HepG2 (cell line): ENCODE measurements at regions not wholly inside any gene's neighbourhood (a gene's known extent, or its start where the extent isn't known, plus 50 kb on each side); places are given as distances from the start of the nearest gene placed in this dataset.
A peak's percentile ranks its signal among the peaks of the same experiment; 100 is the strongest.

ENCODE experiments used
- ATAC-seq: fragments of 200-7000 bp; cut with Tn5 transposase; 3 replicates; pipeline ENCODE4 v1.9.1; 2020; ENCODE audit warnings: mild to moderate bottlenecking, moderate library complexity
- BruUV-seq: library from RNA; stranded (reverse); fragments of 400-500 nt; replicated peaks from 2 replicates; lab custom pipeline; 2021; lab: Mats Ljungman, UMichigan
- CTCF ChIA-PET: fragments of 300-600 bp; formaldehyde crosslinking; extraction: SDS; loops from one replicate; lab custom pipeline; 2021; ENCODE audit warnings: low total read pairs, inconsistent platforms, low intra/inter-chr PET ratio; lab: Yijun Ruan, JAX
- POLR2A ChIA-PET: fragments of 350-600 bp; sonication (Branson Sonifier 250); formaldehyde crosslinking; loops from one replicate; lab custom pipeline; 2020; ENCODE audit warnings: antibody characterized with exemption, inconsistent platforms; lab: Yijun Ruan, JAX
- DNase-seq: peaks from one replicate; pipeline ENCODE4 v3.0.0-alpha.2; 2015; ENCODE audit warnings: low spot score
- FAIRE-seq: peaks from 3 replicates; lab custom pipeline; 2011; peaks lifted over from hg19 to GRCh38; lab: Jason Lieb, UNC
- H2AFZ ChIP-seq: one replicate; pipeline ENCODE4 v1.6.1; 2011; ENCODE audit warnings: low read length, inconsistent platforms
- H3K27ac ChIP-seq: fragments of 300-600 bp; 3 replicates; pipeline ENCODE4 v1.8.0; 2011; ENCODE audit warnings: mixed run types, mild to moderate bottlenecking, mixed read lengths, low read length, inconsistent platforms; ENCODE audit not compliant: insufficient read depth; ENCODE audit errors: extremely low read length
- H3K27me3 ChIP-seq, 2 experiments: fragments of 200-600 bp in 1 of 2; 2 replicates in 1 of 2; 3 replicates in 1 of 2; pipeline versions ENCODE4 v1.6.0 to v1.8.0; 2011; ENCODE audit warnings: low read length in 2 of 2, mild to moderate bottlenecking in 2 of 2, moderate library complexity in 2 of 2, inconsistent platforms in 1 of 2; ENCODE audit not compliant: insufficient read depth in 2 of 2, control insufficient read depth in 1 of 2
- H3K36me3 ChIP-seq, 2 experiments: fragments of 200-600 bp in 1 of 2; replicated peaks in 1 of 2; 2 replicates in 1 of 2; 3 replicates in 1 of 2; pipeline versions ENCODE4 v1.5.1 to v1.8.0; 2011; ENCODE audit warnings: low read length in 2 of 2, inconsistent platforms in 1 of 2; ENCODE audit not compliant: insufficient read depth in 2 of 2, control insufficient read depth in 1 of 2
- H3K4me1 ChIP-seq: 2 replicates; pipeline ENCODE4 v1.5.1; 2012; ENCODE audit warnings: low read length, inconsistent platforms; ENCODE audit not compliant: insufficient read depth
- H3K4me2 ChIP-seq: 2 replicates; pipeline ENCODE4 v1.6.0; 2011; ENCODE audit warnings: low read depth, low read length, inconsistent platforms
- H3K4me3 ChIP-seq, 3 experiments: fragments of 200-600 bp in 1 of 3; sonication (generic), shearing (Covaris generic) in 1 of 3; replicated peaks in 1 of 3; 2 replicates each; pipeline ENCODE4 v1.5.1; 2011 to 2016; ENCODE audit warnings: low read length in 3 of 3, inconsistent platforms in 2 of 3, low read depth in 2 of 3, mild to moderate bottlenecking in 2 of 3, control low read depth in 1 of 3, mixed read lengths in 1 of 3; ENCODE audit not compliant: insufficient read depth in 1 of 3
- H3K79me2 ChIP-seq: one replicate; pipeline ENCODE4 v1.6.1; 2011; ENCODE audit warnings: low read length, inconsistent platforms; ENCODE audit not compliant: insufficient read depth
- H3K9ac ChIP-seq: 2 replicates; pipeline ENCODE4 v1.6.0; 2011; ENCODE audit warnings: mild to moderate bottlenecking, low read depth, low read length, inconsistent platforms; ENCODE audit not compliant: insufficient read depth
- H3K9me3 ChIP-seq: 2 replicates; pipeline ENCODE4 v1.5.1; 2012; ENCODE audit warnings: mild to moderate bottlenecking, low read length
- H4K20me1 ChIP-seq: 2 replicates; pipeline ENCODE4 v1.6.0; 2011; ENCODE audit warnings: inconsistent platforms, mild to moderate bottlenecking, low read length, moderate library complexity; ENCODE audit not compliant: insufficient read depth
- CBX5 ChIP-seq: sonication (generic); formaldehyde crosslinking; IDR thresholded peaks from 2 replicates; pipeline ENCODE4 v1.4.0; 2020; ENCODE audit warnings: missing genetic modification reagents, borderline replicate concordance
- EZH2 ChIP-seq: conservative IDR thresholded peaks from 2 replicates; pipeline ENCODE4 v1.6.1; 2012; ENCODE audit warnings: mild to moderate bottlenecking, low read depth, low read length, moderate library complexity
- PAWR ChIP-seq: sonication (generic); formaldehyde crosslinking; IDR thresholded peaks from 2 replicates; pipeline ENCODE4 v1.4.0; 2020; ENCODE audit warnings: missing genetic modification reagents, mild to moderate bottlenecking, borderline replicate concordance
- PRPF4 ChIP-seq: fragments of 200-400 bp; formaldehyde crosslinking; IDR thresholded peaks from 2 replicates; pipeline ENCODE4 v1.6.1; 2016; ENCODE audit warnings: low read length, low read depth; ENCODE audit not compliant: poor library complexity, severe bottlenecking
- RFXAP ChIP-seq: sonication (generic); formaldehyde crosslinking; IDR thresholded peaks from 2 replicates; pipeline ENCODE4 v1.4.0; 2020; ENCODE audit warnings: missing genetic modification reagents, borderline replicate concordance
- SALL2 ChIP-seq: sonication (generic); formaldehyde crosslinking; IDR thresholded peaks from 2 replicates; pipeline ENCODE4 v1.8.1; 2023; ENCODE audit warnings: mild to moderate bottlenecking, missing genetic modification reagents, inconsistent platforms
- SOX5 ChIP-seq: IDR thresholded peaks from 2 replicates; pipeline ENCODE4 v1.6.1; 2016; ENCODE audit warnings: borderline replicate concordance
- TCF12 ChIP-seq, 2 experiments: fragments of 450-650 bp in 1 of 2; sonication (generic) in 1 of 2; formaldehyde crosslinking in 1 of 2; IDR thresholded peaks; 2 replicates each; pipeline versions ENCODE4 v1.6.1 to v1.8.0; 2017 to 2022; ENCODE audit warnings: antibody characterized with exemption in 1 of 2, mild to moderate bottlenecking in 1 of 2, missing genetic modification reagents in 1 of 2, moderate library complexity in 1 of 2
- THAP11 ChIP-seq: IDR thresholded peaks from 2 replicates; pipeline ENCODE4 v1.6.1; 2016; ENCODE audit warnings: missing biosample characterization, missing genetic modification reagents
- WIZ ChIP-seq: sonication (generic); formaldehyde crosslinking; IDR thresholded peaks from 2 replicates; pipeline ENCODE4 v1.5.1; 2020; ENCODE audit warnings: mild to moderate bottlenecking, missing genetic modification reagents
- ZBTB8A ChIP-seq: sonication (generic); formaldehyde crosslinking; IDR thresholded peaks from 2 replicates; pipeline ENCODE4 v1.4.0; 2020; ENCODE audit warnings: mild to moderate bottlenecking, low read depth, missing genetic modification reagents, borderline replicate concordance
- ZNF251 ChIP-seq: sonication (generic); formaldehyde crosslinking; IDR thresholded peaks from 2 replicates; pipeline ENCODE4 v1.9.0; 2021; ENCODE audit warnings: mild to moderate bottlenecking, missing genetic modification reagents
- ZNF253 ChIP-seq: sonication (generic); formaldehyde crosslinking; IDR thresholded peaks from 2 replicates; pipeline ENCODE4 v1.8.0; 2022; ENCODE audit warnings: mild to moderate bottlenecking, missing genetic modification reagents, borderline replicate concordance
- ZNF337 ChIP-seq: sonication (generic); formaldehyde crosslinking; IDR thresholded peaks from 2 replicates; pipeline ENCODE4 v1.5.1; 2020; ENCODE audit warnings: missing genetic modification reagents, low read depth, mild to moderate bottlenecking, borderline replicate concordance
- ZNF383 ChIP-seq: sonication (generic); formaldehyde crosslinking; IDR thresholded peaks from 2 replicates; pipeline ENCODE4 v1.4.0; 2020; ENCODE audit warnings: missing genetic modification reagents, mild to moderate bottlenecking, borderline replicate concordance
- ZNF724P ChIP-seq: sonication (generic); formaldehyde crosslinking; IDR thresholded peaks from 2 replicates; pipeline ENCODE4 v1.8.0; 2022; ENCODE audit warnings: missing genetic modification reagents, borderline replicate concordance
- WGBS: methylation state at CpG from one replicate; pipeline ENCODE4 v1.1.6; 2017; ENCODE audit warnings: low lambda C conversion rate; 5-methylcytosine and 5-hydroxymethylcytosine counted together
- in situ Hi-C: cut with HindIII; loops from 2 replicates; pipeline ENCODE4 v1.10.0; 2017; ENCODE audit warnings: low pct_unique_long_range_greater_than_20kb; ENCODE audit not compliant: extremely low pct_ligation_motif_present
- intact Hi-C: fragments of 100-400 bp; cut with micrococcal nuclease; formaldehyde crosslinking; loops from one replicate; pipeline ENCODE4 v1.10.0; 2022; ENCODE audit not compliant: unreplicated experiment
- TF ChIP-seq, protein P1 (sequence below): sonication (generic); formaldehyde crosslinking; IDR thresholded peaks from 2 replicates; pipeline ENCODE4 v1.4.0; 2020; ENCODE audit warnings: mild to moderate bottlenecking, missing genetic modification reagents
- TF ChIP-seq, protein P2 (sequence below): sonication (generic); formaldehyde crosslinking; IDR thresholded peaks from 2 replicates; pipeline ENCODE4 v1.9.0; 2021; ENCODE audit warnings: missing genetic modification reagents, borderline replicate concordance

DNA sequence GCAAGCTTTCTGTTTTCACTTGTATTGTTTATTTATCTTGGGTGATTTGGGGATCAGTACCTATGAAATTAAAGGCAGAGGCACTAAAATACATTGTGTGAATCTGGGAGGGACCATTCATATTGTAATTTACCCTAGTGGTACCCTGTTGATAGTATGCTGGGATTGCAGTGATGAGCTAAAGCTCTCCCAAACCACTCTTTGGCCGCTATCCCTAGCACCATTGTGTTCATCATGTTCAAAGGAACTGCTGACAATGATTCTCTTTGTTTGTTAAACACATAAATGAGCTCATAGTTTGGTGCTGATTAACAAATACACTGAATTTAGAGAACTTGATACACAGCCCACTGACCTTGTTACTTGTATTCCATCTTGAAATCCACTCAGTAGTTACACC is 1469.8 kb downstream of the CDH11 start:
- H3K27ac ChIP-seq: no peak overlapping the region
- WGBS: 5% methylated on average over 1 of the region's 1 CpG
- in situ Hi-C loops: no loop called here
- ChIA-PET CTCF (no interaction called here), POLR2A (no interaction called here)
- H3K9me3 ChIP-seq: peaks cover 22% of the 10 kb centered on the region
- no peak overlapping the region for H3K4me3 ChIP-seq
- no peaks in the 10 kb centered on the region for H3K27me3 ChIP-seq
- no peak overlapping the region for H2AFZ ChIP-seq
- H3K36me3 ChIP-seq: no peaks in the 10 kb centered on the region
- H3K4me2 ChIP-seq: no peak overlapping the region
- H3K79me2 ChIP-seq: no peaks in the 10 kb centered on the region
- H4K20me1 ChIP-seq: no peaks in the 10 kb centered on the region
- H3K9ac ChIP-seq: no peak overlapping the region
- FAIRE-seq: no peak
- TF ChIP-seq WIZ (no peak), ZBTB8A (CRISPR knock-in tag) (no peak), ZNF253 (CRISPR knock-in tag) (no peak), ZNF383 (CRISPR knock-in tag) (no peak), SOX5 (CRISPR knock-in tag) (no peak), ZNF251 (CRISPR knock-in tag) (no peak), THAP11 (CRISPR knock-in tag) (no peak), RFXAP (no peak), ZNF337 (CRISPR knock-in tag) (no peak), PAWR (CRISPR knock-in tag) (no peak), EZH2 (no peak), ZNF724P (CRISPR knock-in tag) (no peak), CBX5 (CRISPR knock-in tag) (no peak), TCF12 (IDR thresholded peaks at IDR 0.05) (no peak), TCF12 (CRISPR knock-in tag; IDR thresholded peaks at IDR 0.05) (no peak), SALL2 (no peak), PRPF4 (no peak)
- TF ChIP-seq, protein P1, sequence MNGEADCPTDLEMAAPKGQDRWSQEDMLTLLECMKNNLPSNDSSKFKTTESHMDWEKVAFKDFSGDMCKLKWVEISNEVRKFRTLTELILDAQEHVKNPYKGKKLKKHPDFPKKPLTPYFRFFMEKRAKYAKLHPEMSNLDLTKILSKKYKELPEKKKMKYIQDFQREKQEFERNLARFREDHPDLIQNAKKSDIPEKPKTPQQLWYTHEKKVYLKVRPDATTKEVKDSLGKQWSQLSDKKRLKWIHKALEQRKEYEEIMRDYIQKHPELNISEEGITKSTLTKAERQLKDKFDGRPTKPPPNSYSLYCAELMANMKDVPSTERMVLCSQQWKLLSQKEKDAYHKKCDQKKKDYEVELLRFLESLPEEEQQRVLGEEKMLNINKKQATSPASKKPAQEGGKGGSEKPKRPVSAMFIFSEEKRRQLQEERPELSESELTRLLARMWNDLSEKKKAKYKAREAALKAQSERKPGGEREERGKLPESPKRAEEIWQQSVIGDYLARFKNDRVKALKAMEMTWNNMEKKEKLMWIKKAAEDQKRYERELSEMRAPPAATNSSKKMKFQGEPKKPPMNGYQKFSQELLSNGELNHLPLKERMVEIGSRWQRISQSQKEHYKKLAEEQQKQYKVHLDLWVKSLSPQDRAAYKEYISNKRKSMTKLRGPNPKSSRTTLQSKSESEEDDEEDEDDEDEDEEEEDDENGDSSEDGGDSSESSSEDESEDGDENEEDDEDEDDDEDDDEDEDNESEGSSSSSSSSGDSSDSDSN (CRISPR knock-in tag): no peak
- TF ChIP-seq, protein P2, sequence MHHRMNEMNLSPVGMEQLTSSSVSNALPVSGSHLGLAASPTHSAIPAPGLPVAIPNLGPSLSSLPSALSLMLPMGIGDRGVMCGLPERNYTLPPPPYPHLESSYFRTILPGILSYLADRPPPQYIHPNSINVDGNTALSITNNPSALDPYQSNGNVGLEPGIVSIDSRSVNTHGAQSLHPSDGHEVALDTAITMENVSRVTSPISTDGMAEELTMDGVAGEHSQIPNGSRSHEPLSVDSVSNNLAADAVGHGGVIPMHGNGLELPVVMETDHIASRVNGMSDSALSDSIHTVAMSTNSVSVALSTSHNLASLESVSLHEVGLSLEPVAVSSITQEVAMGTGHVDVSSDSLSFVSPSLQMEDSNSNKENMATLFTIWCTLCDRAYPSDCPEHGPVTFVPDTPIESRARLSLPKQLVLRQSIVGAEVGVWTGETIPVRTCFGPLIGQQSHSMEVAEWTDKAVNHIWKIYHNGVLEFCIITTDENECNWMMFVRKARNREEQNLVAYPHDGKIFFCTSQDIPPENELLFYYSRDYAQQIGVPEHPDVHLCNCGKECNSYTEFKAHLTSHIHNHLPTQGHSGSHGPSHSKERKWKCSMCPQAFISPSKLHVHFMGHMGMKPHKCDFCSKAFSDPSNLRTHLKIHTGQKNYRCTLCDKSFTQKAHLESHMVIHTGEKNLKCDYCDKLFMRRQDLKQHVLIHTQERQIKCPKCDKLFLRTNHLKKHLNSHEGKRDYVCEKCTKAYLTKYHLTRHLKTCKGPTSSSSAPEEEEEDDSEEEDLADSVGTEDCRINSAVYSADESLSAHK (CRISPR knock-in tag): no peak
- BruUV-seq: no TSS peak
- peak; percentile 5 for DNase-seq
- no peaks in the 10 kb centered on the region for H3K4me1 ChIP-seq
- no peak for ATAC-seq
- intact Hi-C loops: no loop called here
